NCI-H2081 treated with DMSO at 0.1 percent for 48 hours (cell line): ENCODE measurements at regions not wholly inside any gene's neighbourhood (a gene's known extent, or its start where the extent isn't known, plus 50 kb on each side); places are given as distances from the start of the nearest gene placed in this dataset.

Source experiments
- DNase-seq: peaks from one replicate; lab custom pipeline; 2025; lab: John Stamatoyannopoulos, UW

DNA sequence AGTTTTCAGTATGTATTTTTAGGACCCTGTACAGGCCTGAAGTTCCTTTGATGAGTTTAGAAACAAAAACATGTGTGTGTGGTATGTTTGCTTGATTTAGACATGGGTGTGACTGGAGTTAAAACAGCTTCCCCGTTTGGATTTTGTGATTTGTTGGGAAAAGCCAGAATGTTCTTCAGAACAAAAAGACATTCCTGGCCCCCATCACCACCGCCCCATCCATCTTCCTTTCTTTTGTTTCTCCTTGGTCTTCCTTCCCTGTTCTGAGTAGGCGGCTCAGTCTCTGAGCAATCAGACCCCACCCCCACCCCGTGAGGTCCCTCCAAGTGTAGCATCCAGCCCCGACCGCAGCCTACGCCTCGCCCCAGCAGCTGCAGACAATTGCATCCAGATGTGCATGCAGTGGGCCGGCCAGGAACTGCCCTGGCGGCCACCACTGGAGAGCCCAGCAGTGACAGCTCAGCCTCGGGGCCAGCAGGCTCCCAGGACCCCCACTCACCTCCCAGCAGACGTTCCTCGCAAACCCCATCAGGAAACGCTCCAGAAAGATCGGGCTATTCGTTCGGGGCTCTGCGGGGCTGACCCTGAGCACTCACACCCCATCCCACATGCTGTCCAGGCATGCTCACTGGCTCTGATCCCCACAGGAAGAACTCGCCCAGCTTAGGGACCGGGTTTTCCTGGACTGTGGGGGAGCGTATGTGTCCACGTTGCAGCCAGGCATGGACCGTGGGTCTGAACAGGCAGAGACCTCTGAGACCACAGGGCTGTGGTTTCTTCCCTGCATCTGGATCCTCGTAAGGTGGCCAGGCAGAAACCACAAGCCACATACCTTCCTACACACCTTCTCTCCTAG is 99.8 kb upstream of the CDH5 start:
- DNase-seq: no peak

DNA sequence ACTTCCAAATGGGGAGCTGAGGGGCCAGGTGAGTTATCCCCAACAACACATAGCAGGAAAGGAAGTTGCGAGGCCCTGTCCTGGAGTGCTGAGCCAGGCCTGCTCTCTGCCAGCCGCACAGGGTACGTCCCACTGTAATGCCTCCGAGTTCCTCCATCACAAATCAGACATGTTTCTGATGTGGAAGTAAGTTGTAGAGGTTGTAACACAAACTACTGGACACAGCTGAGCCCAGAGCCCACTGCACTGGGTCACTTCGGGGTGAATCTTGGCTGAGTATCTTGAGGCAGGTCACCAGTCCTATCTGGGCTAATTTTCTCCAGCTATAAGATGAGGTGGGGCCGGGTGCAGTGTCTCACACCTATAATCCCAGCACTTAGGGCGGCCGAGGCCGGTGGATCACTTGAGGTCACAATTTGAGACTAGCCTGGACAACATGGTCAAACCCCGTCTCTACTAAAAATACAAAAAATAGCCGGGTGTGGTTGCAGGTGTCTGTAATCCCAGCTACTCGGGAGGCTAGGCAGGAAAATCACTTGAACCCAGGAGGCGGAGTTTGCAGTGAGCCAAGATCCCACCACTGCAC is 100.8 kb upstream of the CDH5 start:
- no peak for DNase-seq

DNA sequence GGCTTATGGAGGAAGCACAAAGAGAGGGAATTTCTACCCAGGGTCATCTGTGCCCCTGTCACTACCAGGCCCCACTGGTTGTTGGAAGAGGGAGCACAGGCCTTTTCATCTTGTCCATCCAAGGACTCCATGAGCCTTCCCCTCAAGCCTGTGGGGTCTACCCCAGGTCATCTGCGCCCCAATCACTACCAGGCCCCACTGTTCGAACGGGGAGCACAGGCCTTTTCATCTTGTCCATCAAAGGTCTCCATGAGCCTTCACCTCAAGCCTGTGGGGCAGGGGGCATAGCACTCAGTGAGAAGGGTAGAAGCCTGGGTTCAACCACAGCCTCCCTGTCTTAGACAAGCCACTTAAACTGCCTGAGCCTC is 101.5 kb upstream of the CDH5 start:
- DNase-seq: no peak

DNA sequence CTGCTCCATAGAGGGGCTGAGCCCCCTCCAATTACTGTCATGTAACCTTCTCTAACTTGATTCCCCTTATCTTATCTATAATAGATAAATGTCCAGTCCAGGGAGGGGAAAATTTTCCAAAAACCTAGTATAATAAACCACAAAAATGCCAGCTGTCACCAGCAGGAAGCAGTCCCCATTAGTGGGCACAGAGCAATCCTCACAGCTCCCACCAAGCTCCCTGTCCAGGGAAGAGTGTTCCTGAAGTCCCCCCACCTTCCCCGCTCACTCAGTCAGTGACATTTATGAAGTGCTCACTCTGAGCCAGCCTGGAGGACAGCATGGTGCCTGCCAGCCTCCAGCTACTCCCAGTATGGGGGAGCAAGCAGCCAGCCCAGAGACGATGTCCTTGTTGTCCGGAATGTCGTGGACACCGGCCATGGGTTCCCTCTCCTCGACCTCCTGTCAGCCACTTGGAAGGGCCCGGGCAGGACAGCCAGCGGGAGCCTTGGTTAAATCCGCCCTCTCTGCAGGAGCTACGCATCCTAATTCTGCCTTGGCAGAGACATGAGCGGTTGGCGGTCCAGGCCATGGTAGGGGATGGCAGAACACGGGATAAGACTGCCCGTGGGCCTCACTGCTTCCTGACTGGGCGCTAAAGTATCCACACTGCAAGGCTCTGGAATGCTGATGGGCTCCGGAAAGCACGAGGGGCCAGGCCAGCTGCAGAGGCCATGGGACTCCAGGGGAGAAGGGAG is 102.0 kb upstream of the CDH5 start:
- no peak for DNase-seq

DNA sequence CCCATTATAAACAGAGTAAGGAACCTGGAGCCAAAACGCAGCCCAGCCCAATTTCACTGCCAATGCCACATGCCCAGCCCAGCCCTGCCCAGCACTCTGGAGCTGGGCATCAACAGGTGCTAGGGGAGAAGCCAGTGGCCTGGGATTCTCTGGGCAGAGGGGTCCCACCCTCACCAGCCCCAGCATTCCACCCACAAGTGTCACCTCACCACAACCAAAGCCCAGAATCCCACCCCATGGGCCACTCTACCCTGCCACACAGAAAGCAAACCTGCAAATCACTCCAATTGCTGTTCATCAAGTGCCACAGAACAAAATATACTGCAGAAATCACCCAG is 102.5 kb upstream of the CDH5 start:
- no peak for DNase-seq

DNA sequence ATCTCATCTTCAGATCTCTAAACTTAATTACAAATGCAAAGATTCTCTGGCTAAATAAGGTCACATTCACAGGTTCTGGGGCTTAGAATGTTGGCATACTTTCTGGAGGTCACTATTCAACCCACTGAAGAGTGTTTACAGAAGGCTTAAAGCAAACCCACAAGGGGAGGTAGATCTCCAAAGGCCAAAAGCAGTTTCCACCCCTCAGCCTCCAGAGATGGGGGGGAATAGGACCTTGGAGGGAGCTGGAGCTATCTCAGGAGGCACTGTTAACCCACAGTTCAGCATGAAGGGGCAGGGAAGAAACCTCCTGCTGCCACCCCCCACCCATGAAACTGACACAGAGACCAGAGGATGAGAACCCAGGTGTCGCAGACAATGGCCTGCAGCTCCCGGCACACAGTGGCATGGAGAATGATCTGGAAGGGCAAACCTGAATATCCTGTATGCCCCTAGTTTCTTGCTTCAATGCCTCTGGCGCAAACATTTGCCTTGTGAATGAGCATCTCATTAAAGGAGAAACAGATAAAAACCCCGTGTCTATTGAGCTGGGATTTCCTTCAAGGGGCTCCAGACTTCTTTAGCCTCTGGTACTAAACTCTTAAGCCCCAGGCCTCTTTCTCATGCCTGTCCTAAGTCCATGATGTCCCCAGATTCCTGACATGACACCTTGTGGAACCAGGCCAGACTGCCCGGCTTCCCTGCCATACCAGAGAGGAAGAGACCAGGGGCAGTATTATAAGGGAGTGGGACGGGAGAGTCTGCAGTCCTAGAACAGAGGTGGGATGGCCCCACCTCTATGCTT is 103.1 kb upstream of the CDH5 start:
- DNase-seq: no peak

DNA sequence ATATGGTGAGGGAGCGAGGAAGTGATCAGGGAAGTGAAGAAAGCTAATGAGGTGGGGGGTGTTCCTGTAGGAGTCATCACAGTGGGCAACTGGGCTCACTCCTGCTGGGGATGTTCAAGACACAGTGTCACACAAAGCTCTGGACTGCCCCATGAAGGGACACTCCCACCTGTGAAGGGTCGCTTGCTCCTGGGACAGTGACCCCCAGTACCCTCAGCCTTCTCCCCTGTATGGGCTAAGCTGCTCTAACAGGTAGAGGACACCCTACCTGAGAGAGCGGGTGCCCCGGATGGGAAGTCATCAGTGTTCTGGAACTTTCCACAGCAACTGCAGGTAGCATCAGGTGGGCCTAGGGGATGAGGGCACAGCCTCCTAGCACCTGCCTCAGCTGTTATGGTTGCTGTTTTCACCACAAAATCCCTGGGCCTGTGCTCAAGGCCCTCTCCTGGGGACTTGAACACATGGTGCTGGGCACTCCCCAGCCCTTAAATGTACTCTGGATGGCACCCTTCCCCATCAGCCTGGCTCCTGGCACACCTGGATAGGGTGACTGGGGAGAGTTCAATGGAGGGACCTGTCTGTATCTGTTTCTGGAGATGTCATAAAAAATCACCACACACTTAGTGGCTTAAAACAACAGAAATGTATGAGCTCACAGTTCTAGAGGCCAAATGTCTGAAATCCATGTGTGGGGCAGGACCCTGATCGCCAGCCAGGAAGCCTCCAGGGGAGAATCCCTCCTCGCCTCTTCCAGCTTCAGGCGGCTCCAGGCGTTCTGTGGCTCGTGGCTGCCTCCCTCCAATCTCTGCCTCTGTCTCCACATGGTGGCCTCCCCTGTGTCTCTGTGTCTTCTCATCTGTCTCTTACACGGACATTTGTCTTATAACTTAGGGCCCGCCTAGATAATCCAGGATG is 104.0 kb upstream of the CDH5 start:
- no peak for DNase-seq

DNA sequence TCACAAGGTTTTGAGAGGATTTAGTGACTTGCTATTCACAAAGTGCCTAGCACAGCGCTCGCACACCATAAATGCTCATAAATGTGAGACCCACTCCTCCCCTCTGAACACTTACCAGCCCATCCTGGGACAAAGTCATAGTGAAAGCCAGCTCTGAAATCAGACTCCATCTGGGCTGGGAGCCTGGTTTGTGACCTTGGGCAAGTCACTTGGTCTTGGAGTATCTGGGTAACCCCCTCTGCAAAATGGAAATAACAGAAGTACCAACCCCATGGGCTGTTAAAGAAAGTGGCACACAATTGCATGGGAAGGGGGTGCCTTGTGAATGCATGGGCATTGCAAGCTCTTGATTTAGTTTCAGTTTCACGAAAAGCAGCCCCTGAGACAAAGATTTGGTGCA is 104.7 kb upstream of the CDH5 start:
- no peak for DNase-seq

DNA sequence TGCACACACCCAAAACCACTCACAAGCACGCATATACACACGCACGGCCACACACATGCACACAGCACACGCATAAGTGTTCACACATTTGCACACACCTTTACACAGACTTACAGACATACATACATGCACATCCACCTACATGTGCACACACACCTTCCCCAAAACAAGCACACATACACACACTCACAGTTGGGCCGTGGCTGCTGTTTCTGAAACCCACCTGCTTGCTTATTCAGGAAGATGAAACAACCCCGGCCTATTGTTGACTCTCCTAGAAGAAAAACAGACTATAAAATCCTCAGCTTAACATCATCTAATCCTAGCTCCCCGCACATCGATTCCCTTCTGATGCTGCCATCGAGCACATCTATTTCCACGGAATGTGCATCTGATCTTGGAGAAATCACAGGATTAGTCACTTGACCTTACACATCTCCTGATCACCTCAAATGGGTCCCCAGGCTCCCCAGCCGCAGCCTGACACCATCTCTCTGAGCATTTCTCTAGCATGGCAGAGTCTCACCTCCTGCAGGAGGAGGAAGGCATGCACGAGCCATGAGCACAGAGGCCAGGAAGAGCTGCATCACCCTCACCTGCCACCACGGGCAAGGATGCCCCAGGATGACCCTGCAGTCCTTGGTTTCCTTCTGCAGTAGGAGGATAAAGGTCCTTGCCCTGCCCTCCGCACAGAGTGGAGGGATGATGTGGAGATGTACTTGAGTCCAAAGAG is 105.8 kb upstream of the CDH5 start:
- DNase-seq: no peak

DNA sequence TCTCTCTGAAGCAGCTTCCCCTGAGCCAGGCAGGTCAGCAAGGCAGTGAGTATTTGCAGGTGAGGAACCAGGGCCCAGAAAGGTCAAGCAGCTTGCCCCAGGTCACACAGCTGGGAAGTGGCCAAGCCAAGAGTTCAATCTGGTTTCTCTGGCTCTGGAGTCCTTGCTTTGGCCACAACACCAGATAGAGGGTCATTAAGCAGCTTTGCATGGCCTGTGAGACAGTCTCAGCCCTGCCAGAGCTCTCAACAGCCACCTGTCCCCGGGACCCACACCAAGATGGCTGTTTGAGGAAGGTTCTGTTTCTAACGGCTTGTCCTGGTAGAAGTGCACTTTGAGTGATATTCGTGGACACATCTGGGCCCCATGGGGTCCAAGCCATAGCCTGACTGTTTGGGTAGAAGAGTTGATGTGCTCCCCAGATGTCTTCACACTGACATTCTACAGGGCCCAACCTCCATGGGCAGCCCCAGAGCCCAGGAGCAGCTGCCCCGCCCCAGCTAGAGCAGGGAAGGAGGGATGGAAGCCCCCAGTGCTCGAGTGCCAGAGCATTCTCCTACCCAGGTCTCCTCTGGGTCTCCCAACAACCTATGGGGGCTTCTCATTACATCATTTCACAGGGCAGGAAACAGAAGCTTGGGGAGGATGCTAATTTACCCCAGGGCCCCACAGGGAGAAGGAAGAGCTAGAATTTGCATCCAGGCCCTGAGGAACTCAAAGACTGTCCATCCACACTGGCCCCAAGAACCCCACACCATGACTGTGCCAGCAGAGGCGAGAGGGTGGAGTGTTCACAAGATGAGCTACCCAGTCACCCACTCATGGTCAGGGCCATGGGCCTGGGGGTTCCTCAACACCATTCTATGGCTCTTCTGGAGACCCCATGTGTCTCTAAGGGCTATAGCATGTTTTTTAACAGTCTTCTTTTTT is 107.3 kb upstream of the CDH5 start:
- no peak for DNase-seq

DNA sequence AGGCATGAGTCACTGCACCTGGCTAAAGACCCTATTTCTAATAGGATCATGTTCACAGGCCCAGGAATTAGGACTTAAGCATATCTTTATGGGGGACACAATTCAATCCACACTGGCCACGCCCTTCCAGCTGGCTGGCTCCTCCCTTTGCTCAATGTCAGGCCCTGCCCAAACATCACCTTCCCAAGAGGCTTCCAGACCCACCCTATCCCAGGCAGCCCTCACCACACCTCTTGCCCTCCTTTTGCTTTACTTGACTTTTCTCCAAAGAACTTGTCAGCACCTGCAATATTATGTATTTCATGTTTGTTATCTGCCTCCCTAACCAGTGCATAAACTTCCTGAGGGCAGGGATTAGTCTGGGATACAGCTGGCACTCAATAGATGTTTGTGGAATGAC is 109.6 kb upstream of the CDH5 start:
- no peak for DNase-seq

DNA sequence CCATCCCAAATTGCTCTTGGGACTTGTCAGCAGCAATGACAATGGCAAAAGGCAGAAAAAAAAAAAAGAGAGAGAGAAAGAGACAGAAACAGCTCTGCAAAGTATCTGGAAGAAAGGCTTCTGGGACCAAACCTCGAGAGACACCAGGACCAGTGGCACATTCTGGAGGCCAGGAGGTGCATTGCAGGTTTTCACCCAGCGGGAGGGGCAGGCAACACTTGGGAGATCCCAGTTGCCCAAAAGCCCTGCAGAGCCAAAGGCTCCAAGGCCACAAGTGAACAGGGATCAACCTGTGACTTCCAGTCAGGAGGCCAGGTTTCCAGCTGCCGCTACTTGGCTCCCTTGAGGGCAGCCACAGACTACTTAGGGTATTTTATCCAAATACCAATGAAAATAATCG is 110.8 kb upstream of the CDH5 start:
- DNase-seq: no peak

DNA sequence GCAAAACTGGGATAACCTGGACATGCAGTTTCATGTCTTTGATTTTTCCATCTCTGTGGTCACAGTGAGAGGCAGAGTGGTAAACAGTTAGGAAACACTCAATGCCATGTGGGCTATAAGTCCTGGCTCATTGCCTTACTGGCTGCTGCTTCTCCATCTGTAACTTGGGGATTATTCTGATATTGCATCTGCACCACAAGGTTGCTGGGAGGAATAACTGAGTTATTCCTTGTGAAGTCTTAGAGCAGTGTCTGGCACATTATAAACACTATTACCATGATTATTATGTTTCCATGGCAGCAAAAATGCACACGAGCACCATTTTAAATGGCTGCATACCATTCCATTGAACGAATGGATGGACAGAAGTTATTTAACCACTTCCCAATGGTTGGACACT is 111.7 kb upstream of the CDH5 start:
- no peak for DNase-seq

DNA sequence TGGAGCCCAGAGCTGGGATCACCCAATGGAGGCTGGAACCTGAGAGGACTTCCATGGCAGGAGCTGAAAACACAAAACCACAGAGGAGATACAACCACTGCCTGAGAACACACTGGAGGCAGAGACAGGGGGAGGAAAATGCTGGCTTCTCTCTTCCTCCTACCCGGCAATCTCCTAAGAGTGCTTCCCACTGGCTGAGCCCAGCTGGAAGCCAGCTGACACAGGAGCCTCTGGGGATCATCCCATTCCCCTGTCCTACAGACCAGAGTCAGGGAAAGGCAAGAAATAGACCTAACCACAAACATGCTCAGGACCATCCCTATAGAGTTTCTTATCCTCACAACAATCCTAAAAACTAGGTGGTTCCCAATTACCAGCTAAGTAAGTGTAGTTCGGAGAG is 112.4 kb upstream of the CDH5 start:
- no peak for DNase-seq

DNA sequence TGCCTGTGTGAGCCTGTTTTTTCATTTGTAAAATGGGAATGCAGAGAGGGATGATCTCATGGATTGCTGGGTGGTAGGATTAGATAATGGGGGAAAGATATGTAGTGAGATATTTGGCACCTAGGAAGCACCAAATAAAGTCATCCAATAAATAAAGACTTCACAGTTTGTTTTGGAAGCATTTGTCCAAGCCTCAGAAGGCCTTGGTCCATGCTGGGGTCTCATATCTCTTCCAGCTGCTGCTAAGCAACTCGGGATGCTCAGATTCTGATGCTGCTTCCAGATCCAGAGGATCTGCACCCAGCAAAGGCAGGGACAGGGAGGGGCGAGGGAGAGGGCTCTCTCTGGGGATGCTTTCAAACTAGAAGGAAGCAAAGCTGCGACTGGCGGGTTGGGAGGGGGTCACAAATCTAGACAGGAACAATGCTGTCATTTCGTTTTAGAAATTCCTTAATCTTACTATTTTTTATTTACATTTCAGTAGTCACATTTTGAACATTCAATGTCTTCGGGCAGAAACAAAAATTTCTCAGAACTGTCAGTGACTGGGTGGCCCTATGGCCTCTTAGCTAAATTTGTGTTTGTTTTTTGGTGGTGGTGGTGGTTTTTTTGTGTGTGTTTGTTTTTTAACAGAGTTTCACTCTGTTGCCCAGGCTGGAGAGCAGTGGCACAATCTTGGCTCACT is 114.9 kb upstream of the CDH5 start:
- DNase-seq: no peak

DNA sequence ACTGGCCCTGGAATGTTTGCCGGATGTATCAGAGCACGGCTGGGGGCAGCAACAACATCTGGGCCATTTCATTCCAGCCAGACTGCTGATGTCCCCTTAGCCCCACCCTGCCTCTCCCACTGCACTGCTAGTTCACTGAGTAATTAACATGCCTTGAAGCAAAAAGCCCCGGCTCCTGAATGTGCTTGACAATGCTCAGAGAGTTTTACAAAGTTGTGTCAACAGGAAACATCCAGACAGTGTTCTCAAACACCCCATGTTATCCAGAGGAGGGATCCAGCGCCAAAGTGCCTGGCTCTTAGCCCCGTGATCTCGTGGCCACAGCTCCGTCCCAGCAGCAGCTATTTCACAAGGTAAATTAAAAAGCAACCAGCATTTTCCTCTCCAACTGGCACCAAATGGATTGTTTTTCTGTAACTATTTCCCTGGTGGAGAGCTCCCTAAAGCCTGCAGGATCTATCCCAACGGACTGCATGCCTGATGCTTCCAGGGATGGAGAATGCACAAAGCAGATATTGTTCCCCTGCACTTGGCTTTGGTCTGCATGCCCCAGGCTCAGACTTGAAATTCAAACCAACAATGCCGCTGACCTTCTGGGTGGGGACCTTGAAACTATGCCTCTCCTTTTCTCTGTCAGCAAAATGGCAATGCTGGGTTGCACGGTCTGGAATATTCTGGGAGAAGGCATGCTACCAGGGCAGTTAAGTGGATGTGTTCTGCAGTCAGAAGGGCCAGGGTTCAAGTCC is 115.6 kb upstream of the CDH5 start:
- no peak for DNase-seq

DNA sequence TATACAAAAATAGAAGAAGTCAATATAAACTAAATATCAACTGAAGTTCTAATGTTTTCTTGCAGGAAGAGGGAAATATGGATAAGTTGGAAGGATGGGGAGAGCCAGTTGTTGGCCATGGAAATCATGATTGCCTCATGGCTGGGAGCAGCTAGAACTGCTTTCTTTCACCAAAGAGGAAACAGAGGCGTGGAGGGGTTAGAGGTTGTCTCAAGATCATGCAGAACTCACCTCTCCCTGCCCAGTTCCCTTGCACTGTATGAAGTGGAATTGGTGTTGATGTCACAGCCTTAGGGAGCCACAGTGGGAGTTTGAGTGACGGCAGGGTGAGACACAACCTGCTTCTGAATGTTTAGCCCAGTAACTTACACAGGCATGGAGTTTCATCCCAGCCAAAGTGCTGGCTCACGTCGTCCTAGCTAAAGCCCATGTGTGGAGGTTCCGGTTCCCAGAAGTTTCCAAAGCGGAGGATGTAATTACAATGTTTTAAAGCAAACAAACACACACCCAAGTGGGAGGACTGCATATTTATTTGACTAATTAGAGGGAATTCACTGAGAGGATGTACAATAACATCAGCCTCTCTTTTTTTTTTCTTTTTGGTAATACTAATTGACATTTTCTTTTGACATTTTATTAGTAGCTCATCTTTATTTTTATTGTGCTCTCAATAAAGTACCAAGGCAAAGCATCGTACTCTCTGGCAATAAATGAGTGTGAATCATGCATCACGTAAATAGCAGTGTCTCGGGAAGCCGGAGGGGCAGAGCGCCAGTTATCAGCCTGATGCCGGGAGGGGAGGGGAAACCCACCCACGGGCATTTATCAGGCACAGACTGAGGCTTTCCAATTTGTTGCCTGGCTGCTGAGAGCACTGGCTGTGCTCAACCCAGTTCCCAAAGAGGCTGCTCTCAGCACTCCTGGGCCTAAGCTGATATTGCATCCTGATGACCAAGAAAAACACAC is 118.7 kb upstream of the CDH5 start:
- no peak for DNase-seq
